Activated T-cell treated with anti-CD3 and anti-CD28 coated beads, Interleukin-2, amount 50 U/mL, for 72 hours (primary cell): ENCODE measurements at regions not wholly inside any gene's neighbourhood (a gene's known extent, or its start where the extent isn't known, plus 50 kb on each side); places are given as distances from the start of the nearest gene placed in this dataset.

Experiments used
- ATAC-seq, 2 donors: fragments of 150-1000 bp; cut with Tn5 transposase; replicated peaks in 1 of 2; 2 replicates each; pipeline ENCODE4 v1.10.0; 2021; ENCODE audit warnings: moderate library complexity in 2 of 2, mild to moderate bottlenecking in 1 of 2
- DNase-seq, 2 donors: peaks; one replicate each; pipeline ENCODE4 v3.0.0; 2021 to 2022; ENCODE audit warnings: mixed read lengths in 1 of 2
- H3K27ac Mint-ChIP-seq: one replicate; pipeline ENCODE4 v1.8.0; 2022; ENCODE audit warnings: mild to moderate bottlenecking, moderate library complexity, mixed read lengths
- H3K27me3 Mint-ChIP-seq: one replicate; pipeline ENCODE4 v1.8.0; 2022; ENCODE audit warnings: low read depth, mixed read lengths
- H3K36me3 Mint-ChIP-seq, 2 donors: one replicate each; pipeline ENCODE4 v1.8.0; 2022; ENCODE audit warnings: mixed read lengths in 2 of 2, mild to moderate bottlenecking in 1 of 2; ENCODE audit not compliant: insufficient read depth in 2 of 2
- H3K4me1 Mint-ChIP-seq: one replicate; pipeline ENCODE4 v1.8.0; 2022; ENCODE audit warnings: low read depth, mixed read lengths
- H3K4me3 Mint-ChIP-seq, 2 donors: one replicate each; pipeline ENCODE4 v1.8.0; 2022; ENCODE audit warnings: mild to moderate bottlenecking in 2 of 2, mixed read lengths in 2 of 2, moderate library complexity in 2 of 2
- H3K9me3 Mint-ChIP-seq, 2 donors: one replicate each; pipeline ENCODE4 v1.8.0; 2022; ENCODE audit warnings: mixed read lengths in 2 of 2

GRCh38 chr11:26014456-26015115 is 317.3 kb upstream of the ANO3 start:
- no peaks in the 10 kb centered on the region for H3K4me1 Mint-ChIP-seq
- no peak overlapping the region for H3K4me3 Mint-ChIP-seq
- H3K27me3 Mint-ChIP-seq = no peaks in the 10 kb centered on the region
- ATAC-seq (no peak), DNase-seq (no peak)
- H3K36me3 Mint-ChIP-seq = no peaks in the 10 kb centered on the region
- peaks cover 2 to 6% of the 10 kb centered on the region in 2 donors for H3K9me3 Mint-ChIP-seq
- no peak overlapping the region for H3K27ac Mint-ChIP-seq

DNA sequence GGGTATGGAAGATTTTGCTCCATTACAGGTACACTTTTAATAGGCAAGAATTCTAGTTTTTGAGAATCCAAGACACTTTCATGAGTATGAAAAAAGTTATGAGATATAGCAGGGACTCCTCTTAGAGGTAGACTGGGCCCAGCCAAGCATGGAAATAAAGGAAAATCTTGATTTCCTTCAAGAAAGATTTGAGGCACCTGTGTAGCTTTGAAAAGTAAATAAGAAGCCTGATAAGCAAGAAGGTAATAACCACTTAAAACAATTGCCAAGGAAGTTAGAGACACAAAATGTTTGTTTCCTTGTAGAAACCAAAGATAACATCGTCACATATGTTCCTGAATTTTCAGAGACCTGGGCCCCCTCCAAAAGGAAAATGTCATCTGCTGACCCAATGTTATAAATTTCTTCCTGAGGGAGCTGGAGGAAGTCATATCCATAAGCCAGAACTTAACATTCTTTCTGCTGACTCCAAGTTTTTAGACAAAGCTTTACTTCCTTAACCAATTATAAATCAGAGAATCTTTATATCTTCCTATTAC is 314.5 kb upstream of the ANO3 start:
- H3K4me1 Mint-ChIP-seq = no peaks in the 10 kb centered on the region

GRCh38 chr11:26017903-26018302 is 314.0 kb upstream of the ANO3 start:
- Mint-ChIP-seq H3K27ac (no peak overlapping the region), H3K27me3 (no peaks in the 10 kb centered on the region), H3K36me3 (no peaks in the 10 kb centered on the region), H3K9me3 (peaks cover 0 to 5% of the 10 kb centered on the region in 2 donors), H3K4me1 (no peaks in the 10 kb centered on the region), H3K4me3 (no peak overlapping the region)
- DNase-seq = no peak
- no peak for ATAC-seq

More for the DNA sequence above, 314.5 kb upstream of the ANO3 start:
- Mint-ChIP-seq H3K27me3 (no peaks in the 10 kb centered on the region), H3K4me3 (no peak overlapping the region), H3K36me3 (no peaks in the 10 kb centered on the region), H3K9me3 (peaks cover 0 to 5% of the 10 kb centered on the region in 2 donors), H3K27ac (no peak overlapping the region)
- ATAC-seq (no peak), DNase-seq (no peak)

DNA sequence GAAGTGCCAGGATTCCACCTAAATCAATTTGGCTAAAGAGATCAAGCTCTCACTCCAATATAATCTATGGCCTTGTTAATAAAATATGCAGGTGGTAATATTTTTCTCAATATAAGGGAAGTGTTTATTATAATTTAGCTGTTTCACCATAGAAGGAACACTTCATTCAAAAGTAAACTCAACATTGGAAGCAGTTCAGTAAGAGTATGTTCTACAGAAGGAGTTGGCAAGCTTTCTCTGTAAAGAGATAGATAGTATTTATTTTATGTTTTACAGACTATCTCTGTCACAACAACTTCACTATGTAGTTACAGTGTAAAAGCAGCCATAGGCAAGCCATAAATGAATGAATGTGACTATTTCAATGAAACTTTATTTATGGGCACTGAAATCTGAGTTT is 313.6 kb upstream of the ANO3 start:
- H3K27ac Mint-ChIP-seq = no peak overlapping the region
- no peaks in the 10 kb centered on the region for H3K4me1 Mint-ChIP-seq
- no peak for ATAC-seq
- DNase-seq = no peak
- H3K9me3 Mint-ChIP-seq = peaks cover 0 to 5% of the 10 kb centered on the region in 2 donors
- H3K4me3 Mint-ChIP-seq = no peak overlapping the region
- no peaks in the 10 kb centered on the region for H3K27me3 Mint-ChIP-seq
- no peaks in the 10 kb centered on the region for H3K36me3 Mint-ChIP-seq

DNA sequence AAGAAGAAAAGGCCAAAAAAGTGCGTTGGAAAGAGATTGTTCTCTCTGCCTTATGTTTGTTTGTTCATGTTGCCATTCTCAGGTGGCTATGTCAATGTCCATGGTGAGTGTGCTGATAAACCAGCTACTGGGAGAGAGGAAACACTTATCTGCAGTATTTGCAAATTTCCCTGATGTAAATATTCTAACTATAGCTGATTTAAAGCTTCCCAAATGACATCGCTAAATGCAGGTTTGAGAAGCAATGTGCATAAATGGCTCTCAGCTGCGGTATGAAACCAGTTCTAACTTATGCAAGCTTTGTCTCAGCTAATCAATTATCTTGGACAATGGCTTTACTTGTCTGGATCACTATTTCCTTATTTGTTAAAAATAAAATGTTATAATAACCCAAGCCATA is 312.5 kb upstream of the ANO3 start:
- Mint-ChIP-seq H3K4me3 (no peak overlapping the region), H3K36me3 (no peaks in the 10 kb centered on the region), H3K4me1 (no peaks in the 10 kb centered on the region), H3K27ac (no peak overlapping the region), H3K9me3 (peaks cover 0 to 5% of the 10 kb centered on the region in 2 donors), H3K27me3 (no peaks in the 10 kb centered on the region)
- DNase-seq = no peak
- no peak for ATAC-seq

- H3K4me1 Mint-ChIP-seq = no peaks in the 10 kb centered on the region
- H3K4me3 Mint-ChIP-seq = no peak overlapping the region
- no peaks in the 10 kb centered on the region for H3K36me3 Mint-ChIP-seq
- ATAC-seq (no peak), DNase-seq (no peak)
- no peaks in the 10 kb centered on the region for H3K27me3 Mint-ChIP-seq
- no peak overlapping the region for H3K27ac Mint-ChIP-seq
- H3K9me3 Mint-ChIP-seq = no peaks in the 10 kb centered on the region
Measured at GRCh38 chr11:26021017-26021416, 310.9 kb upstream of the ANO3 start.

- Mint-ChIP-seq H3K36me3 (no peaks in the 10 kb centered on the region), H3K9me3 (peaks cover 0 to 2% of the 10 kb centered on the region in 2 donors), H3K4me3 (no peak overlapping the region), H3K4me1 (no peaks in the 10 kb centered on the region), H3K27ac (no peak overlapping the region), H3K27me3 (no peaks in the 10 kb centered on the region)
- DNase-seq (no peak), ATAC-seq (no peak)
Measured at GRCh38 chr11:26023057-26023456, 308.9 kb upstream of the ANO3 start.

DNA sequence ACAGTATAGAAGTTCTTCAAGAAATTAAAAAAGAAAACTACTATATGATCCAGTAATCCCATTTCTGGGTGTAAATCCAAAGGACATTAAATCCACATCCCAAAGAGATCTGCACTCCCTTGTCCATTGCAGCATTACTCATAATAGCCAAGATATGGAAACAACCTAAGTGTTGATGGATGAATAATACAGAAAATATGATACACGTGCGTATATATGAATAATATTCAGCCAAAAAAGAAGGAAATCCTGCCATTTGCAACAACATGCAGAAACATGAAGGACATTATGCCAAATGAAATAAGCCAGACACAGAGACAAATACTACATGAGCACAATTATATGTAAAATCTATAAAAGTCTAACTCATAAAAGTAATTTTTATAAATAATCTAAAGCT is 306.3 kb upstream of the ANO3 start:
- peaks cover 3 to 5% of the 10 kb centered on the region in 2 donors for H3K9me3 Mint-ChIP-seq
- H3K4me1 Mint-ChIP-seq = no peaks in the 10 kb centered on the region
- no peak overlapping the region for H3K27ac Mint-ChIP-seq
- no peak for ATAC-seq
- no peak overlapping the region for H3K4me3 Mint-ChIP-seq
- no peaks in the 10 kb centered on the region for H3K27me3 Mint-ChIP-seq
- H3K36me3 Mint-ChIP-seq = no peaks in the 10 kb centered on the region
- no peak for DNase-seq

DNA sequence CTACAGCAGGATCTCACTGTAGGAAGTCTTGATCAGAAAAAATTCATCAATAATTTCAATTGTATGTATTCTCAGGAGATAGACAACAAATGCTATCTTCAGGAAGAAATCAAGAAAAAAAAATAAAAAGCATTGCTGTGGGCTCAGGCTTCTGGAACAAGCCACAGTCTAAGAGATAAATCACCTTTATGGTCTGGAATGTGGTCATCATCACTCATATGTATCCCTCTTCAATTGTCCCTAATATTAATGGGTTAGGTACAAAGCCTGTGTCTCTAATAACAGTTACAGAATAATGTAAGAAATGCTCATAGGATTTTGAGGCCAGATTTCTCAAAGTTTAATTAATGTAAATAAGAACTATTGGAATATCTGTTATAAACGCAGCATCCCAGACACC is 305.9 kb upstream of the ANO3 start:
- Mint-ChIP-seq H3K36me3 (no peaks in the 10 kb centered on the region), H3K27me3 (no peaks in the 10 kb centered on the region), H3K27ac (no peak overlapping the region), H3K4me3 (no peak overlapping the region), H3K9me3 (peaks cover 3 to 5% of the 10 kb centered on the region in 2 donors), H3K4me1 (no peaks in the 10 kb centered on the region)
- ATAC-seq = no peak
- no peak for DNase-seq

DNA sequence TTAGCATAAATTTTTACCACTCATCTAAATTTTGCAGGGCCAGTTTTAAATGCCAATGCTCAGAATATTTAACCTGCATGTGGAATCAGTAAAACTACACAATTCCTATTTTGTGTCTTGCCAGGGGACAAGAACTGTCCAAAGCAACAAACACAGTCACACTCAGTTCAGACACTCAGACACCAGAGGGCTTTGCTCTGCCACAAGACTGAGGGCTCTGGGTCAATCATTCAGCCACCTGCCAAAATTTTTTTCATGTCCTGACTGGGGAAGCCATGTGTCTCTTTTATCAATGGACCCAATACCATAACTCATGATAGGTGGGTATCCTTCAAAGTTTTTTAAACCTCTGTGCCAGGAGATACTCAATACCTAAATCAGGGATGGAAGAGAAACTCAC is 304.0 kb upstream of the ANO3 start:
- Mint-ChIP-seq H3K36me3 (no peaks in the 10 kb centered on the region), H3K4me3 (no peak overlapping the region), H3K27me3 (no peaks in the 10 kb centered on the region), H3K9me3 (peaks cover 3 to 5% of the 10 kb centered on the region in 2 donors), H3K4me1 (no peaks in the 10 kb centered on the region), H3K27ac (no peak overlapping the region)
- DNase-seq (no peak), ATAC-seq (no peak)

DNA sequence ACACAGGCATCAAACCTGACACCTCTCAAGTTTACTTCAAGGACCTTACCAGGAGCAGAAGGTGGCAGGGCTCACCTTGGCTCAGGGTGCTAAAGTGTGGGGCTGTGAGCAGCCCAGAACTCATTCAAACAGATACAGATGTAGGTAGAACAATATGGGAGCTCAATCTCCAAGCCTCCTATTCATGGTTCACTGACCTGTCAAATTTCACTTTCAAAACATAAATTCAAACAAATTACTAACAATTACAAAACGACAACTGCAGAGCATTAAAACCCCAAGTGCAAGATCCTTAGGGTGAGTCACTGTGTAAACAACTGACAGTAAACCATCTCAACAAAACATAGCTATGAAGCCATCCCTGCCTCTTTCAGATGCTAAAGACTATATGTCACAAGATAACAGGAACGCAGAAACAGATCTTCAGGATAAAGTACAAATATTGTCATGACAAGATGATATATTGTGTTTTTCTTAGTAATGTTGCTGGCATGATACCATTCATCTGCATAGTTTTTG is 303.5 kb upstream of the ANO3 start:
- Mint-ChIP-seq H3K4me3 (no peak overlapping the region), H3K27ac (no peak overlapping the region), H3K4me1 (no peaks in the 10 kb centered on the region), H3K36me3 (no peaks in the 10 kb centered on the region), H3K27me3 (no peaks in the 10 kb centered on the region), H3K9me3 (peaks cover 3 to 5% of the 10 kb centered on the region in 2 donors)
- DNase-seq (no peak), ATAC-seq (no peak)

- no peaks in the 10 kb centered on the region for H3K36me3 Mint-ChIP-seq
- no peaks in the 10 kb centered on the region for H3K27me3 Mint-ChIP-seq
- no peak overlapping the region for H3K4me3 Mint-ChIP-seq
- ATAC-seq (no peak), DNase-seq (no peak)
- H3K9me3 Mint-ChIP-seq = peaks cover 7 to 9% of the 10 kb centered on the region in 2 donors
- H3K27ac Mint-ChIP-seq = no peak overlapping the region
- H3K4me1 Mint-ChIP-seq = no peaks in the 10 kb centered on the region
Measured at GRCh38 chr11:26030399-26030798, 301.5 kb upstream of the ANO3 start.

- Mint-ChIP-seq H3K36me3 (no peaks in the 10 kb centered on the region), H3K9me3 (peaks cover 5 to 9% of the 10 kb centered on the region in 2 donors), H3K27me3 (no peaks in the 10 kb centered on the region), H3K27ac (no peak overlapping the region), H3K4me3 (no peak overlapping the region), H3K4me1 (no peaks in the 10 kb centered on the region)
- DNase-seq = no peak
- no peak for ATAC-seq
Measured at GRCh38 chr11:26032241-26032640, 299.7 kb upstream of the ANO3 start.

- Mint-ChIP-seq H3K27ac (no peak overlapping the region), H3K4me1 (no peaks in the 10 kb centered on the region), H3K9me3 (peaks cover 4 to 8% of the 10 kb centered on the region in 2 donors), H3K4me3 (no peak overlapping the region), H3K27me3 (no peaks in the 10 kb centered on the region), H3K36me3 (no peaks in the 10 kb centered on the region)
- ATAC-seq (no peak), DNase-seq (no peak)
Measured at GRCh38 chr11:26035696-26036095, 296.2 kb upstream of the ANO3 start.
